HL-60 (cell line): ENCODE measurements at regions not wholly inside any gene's neighbourhood (a gene's known extent, or its start where the extent isn't known, plus 50 kb on each side); places are given as distances from the start of the nearest gene placed in this dataset.

Experiments
- DNase-seq, 2 experiments: peaks; one replicate each; pipeline ENCODE4 v3.0.0-alpha.2; 2010 to 2020; ENCODE audit warnings: low read depth in 1 of 2, low spot score in 1 of 2
- H3K27ac ChIP-seq: fragments of 250-450 bp; sonication (Bioruptor Pico); replicated peaks from 2 replicates; pipeline ENCODE4 v1.5.1; 2020; ENCODE audit warnings: mild to moderate bottlenecking, moderate library complexity
- H3K27me3 ChIP-seq: fragments of 250-450 bp; sonication (Bioruptor Pico); 2 replicates; pipeline ENCODE4 v1.5.1; 2021; ENCODE audit warnings: mild to moderate bottlenecking, moderate library complexity; ENCODE audit not compliant: insufficient read depth, poor library complexity, severe bottlenecking
- H3K4me3 ChIP-seq: replicated peaks from 2 replicates; pipeline ENCODE4 v1.5.1; 2011; ENCODE audit warnings: mild to moderate bottlenecking, control low read depth, low read length; ENCODE audit not compliant: insufficient read depth
- CTCF ChIP-seq: IDR thresholded peaks from one replicate; pipeline ENCODE4 v1.5.1; 2011; ENCODE audit warnings: low read length, control low read depth, inconsistent platforms; ENCODE audit not compliant: insufficient read depth
- GABPA ChIP-seq: IDR thresholded peaks from 2 replicates; pipeline ENCODE4 v1.6.1; 2012; ENCODE audit warnings: low read depth
- POLR2AphosphoS5 ChIP-seq: IDR thresholded peaks from 2 replicates; pipeline ENCODE4 v1.6.1; 2012; ENCODE audit warnings: low read depth
- REST ChIP-seq: IDR thresholded peaks from 2 replicates; pipeline ENCODE4 v1.6.1; 2012; ENCODE audit warnings: low read depth; ENCODE audit not compliant: insufficient replicate concordance
- SPI1 ChIP-seq: IDR thresholded peaks from 2 replicates; pipeline ENCODE4 v1.6.1; 2012; ENCODE audit warnings: low read depth, mild to moderate bottlenecking, borderline replicate concordance

GRCh38 chr15:39200586-39200985 lies 380.3 kb upstream of the THBS1 start:
- no peak for DNase-seq
- no peak overlapping the region for H3K27ac ChIP-seq
- no peak for TF ChIP-seq CTCF
- TF ChIP-seq REST: no peak
- TF ChIP-seq SPI1: no peak
- no peak for TF ChIP-seq POLR2AphosphoS5
- no peak for TF ChIP-seq GABPA
- no peak overlapping the region for H3K4me3 ChIP-seq
- no peaks in the 10 kb centered on the region for H3K27me3 ChIP-seq

GRCh38 chr15:39202641-39203040 lies 378.2 kb upstream of the THBS1 start:
- TF ChIP-seq SPI1 (no peak), POLR2AphosphoS5 (no peak), GABPA (no peak), REST (no peak), CTCF (no peak)
- no peak for DNase-seq
- Histone ChIP-seq H3K4me3 (no peak overlapping the region), H3K27ac (no peak overlapping the region), H3K27me3 (no peaks in the 10 kb centered on the region)

- no peak for DNase-seq
- Histone ChIP-seq H3K27me3 (no peaks in the 10 kb centered on the region), H3K27ac (no peak overlapping the region), H3K4me3 (no peak overlapping the region)
- TF ChIP-seq POLR2AphosphoS5 (no peak), GABPA (no peak), REST (no peak), SPI1 (no peak), CTCF (no peak)
Measured at GRCh38 chr15:39204031-39204430, 376.8 kb upstream of the THBS1 start.
